Stromal cell of bone marrow (primary cell): ENCODE measurements at regions not wholly inside any gene's neighbourhood (a gene's known extent, or its start where the extent isn't known, plus 50 kb on each side); places are given as distances from the start of the nearest gene placed in this dataset.
A peak's percentile ranks its signal among the peaks of the same experiment; 100 is the strongest.
"Not testable (repeated sequence)": the region's sequence is repeated elsewhere in the genome, so short reads cannot be mapped to it uniquely, and the experiment has no call there.

ENCODE experiments used
- DNase-seq: peaks from one replicate; pipeline ENCODE4 v3.0.0-alpha.2; 2012; ENCODE audit warnings: low read depth

GRCh38 chr1:185468626-185469025 is 151.6 kb upstream of the IVNS1ABP start:
- DNase-seq: no peak

- DNase-seq: no peak
These were observed 150.1 kb upstream of the IVNS1ABP start for GRCh38 chr1:185467122-185467521.

GRCh38 chr1:185464777-185465176 is 147.7 kb upstream of the IVNS1ABP start:
- no peak for DNase-seq

- DNase-seq: no peak
These were observed 146.4 kb upstream of the IVNS1ABP start for GRCh38 chr1:185463433-185463832.

- no peak for DNase-seq
These were observed 146.0 kb upstream of the IVNS1ABP start for GRCh38 chr1:185463011-185463410.

- not testable (repeated sequence) for DNase-seq
These were observed 143.7 kb upstream of the IVNS1ABP start for GRCh38 chr1:185460723-185461122.

- no peak for DNase-seq
These were observed 142.1 kb upstream of the IVNS1ABP start for GRCh38 chr1:185459141-185459540.

- DNase-seq: no peak
These were observed 141.6 kb upstream of the IVNS1ABP start for GRCh38 chr1:185458670-185459069.

- peak; percentile 34 for DNase-seq
These were observed 136.6 kb upstream of the IVNS1ABP start for GRCh38 chr1:185453496-185454192.

- DNase-seq: no peak
These were observed 133.9 kb upstream of the IVNS1ABP start for GRCh38 chr1:185450917-185451316.

- no peak for DNase-seq
These were observed 133.2 kb upstream of the IVNS1ABP start for GRCh38 chr1:185450060-185450788.

GRCh38 chr1:185449378-185450059 is 132.5 kb upstream of the IVNS1ABP start:
- DNase-seq: no peak

GRCh38 chr1:185448591-185449186 is 131.6 kb upstream of the IVNS1ABP start:
- DNase-seq: no peak

GRCh38 chr1:185446131-185446530 is 129.1 kb upstream of the IVNS1ABP start:
- no peak for DNase-seq

GRCh38 chr1:185445594-185445993 is 128.6 kb upstream of the IVNS1ABP start:
- DNase-seq: no peak

GRCh38 chr1:185444676-185445075 is 127.6 kb upstream of the IVNS1ABP start:
- no peak for DNase-seq

GRCh38 chr1:185442050-185442449 is 125.0 kb upstream of the IVNS1ABP start:
- no peak for DNase-seq

GRCh38 chr1:185441605-185442004 is 124.6 kb upstream of the IVNS1ABP start:
- no peak for DNase-seq

GRCh38 chr1:185440877-185441276 is 123.8 kb upstream of the IVNS1ABP start:
- no peak for DNase-seq

GRCh38 chr1:185439727-185440415 is 122.8 kb upstream of the IVNS1ABP start:
- DNase-seq: peak; percentile 72

GRCh38 chr1:185438936-185439335 is 121.9 kb upstream of the IVNS1ABP start:
- no peak for DNase-seq
